Gastrocnemius medialis (tissue), 4 donors: ENCODE measurements at regions not wholly inside any gene's neighbourhood (a gene's known extent, or its start where the extent isn't known, plus 50 kb on each side); places are given as distances from the start of the nearest gene placed in this dataset.

Source experiments
- CTCF ChIP-seq, 5 experiments: fragments of 450-650 bp in 3 of 5; fragments of 200-600 bp in 2 of 5; sonication (generic) in 2 of 5; IDR thresholded peaks in 4 of 5; conservative IDR thresholded peaks in 1 of 5; 1 replicate in 4 of 5; 2 replicates in 1 of 5; pipeline ENCODE4 v1.5.1; 2016 to 2019; ENCODE audit warnings: antibody characterized with exemption in 5 of 5, mild to moderate bottlenecking in 3 of 5, moderate library complexity in 3 of 5
- POLR2A ChIP-seq, 2 donors: fragments of 450-650 bp; IDR thresholded peaks; one replicate each; pipeline ENCODE4 v1.6.1; 2017; ENCODE audit warnings: antibody characterized with exemption in 2 of 2, mild to moderate bottlenecking in 2 of 2, moderate library complexity in 2 of 2

- no peak for TF ChIP-seq CTCF (IDR thresholded peaks at IDR 0.05 in 4 of 5, conservative IDR thresholded peaks at IDR 0.05 in 1 of 5)
- TF ChIP-seq POLR2A (IDR thresholded peaks at IDR 0.05) = no peak
Observed at GRCh38 chr1:182256931-182257330, 134.7 kb downstream of the GLUL start.
